Fibroblast of mammary gland (primary cell): ENCODE measurements at regions not wholly inside any gene's neighbourhood (a gene's known extent, or its start where the extent isn't known, plus 50 kb on each side); places are given as distances from the start of the nearest gene placed in this dataset.
"Not testable (repeated sequence)": the region's sequence is repeated elsewhere in the genome, so short reads cannot be mapped to it uniquely, and the experiment has no call there.

Experiments used
- DNase-seq: peaks from one replicate; pipeline ENCODE4 v3.0.0-alpha.2; 2010; ENCODE audit warnings: low read depth
- H3K4me3 ChIP-seq: 2 replicates; pipeline ENCODE4 v1.5.1; 2011; ENCODE audit warnings: low read depth, mild to moderate bottlenecking, low read length, moderate library complexity; ENCODE audit not compliant: control insufficient read depth
- TF ChIP-seq, protein P1 (sequence below): conservative IDR thresholded peaks from 2 replicates; pipeline ENCODE4 v1.5.1; 2011; ENCODE audit warnings: low read depth, low read length, inconsistent platforms; ENCODE audit not compliant: control insufficient read depth, insufficient read depth

DNA sequence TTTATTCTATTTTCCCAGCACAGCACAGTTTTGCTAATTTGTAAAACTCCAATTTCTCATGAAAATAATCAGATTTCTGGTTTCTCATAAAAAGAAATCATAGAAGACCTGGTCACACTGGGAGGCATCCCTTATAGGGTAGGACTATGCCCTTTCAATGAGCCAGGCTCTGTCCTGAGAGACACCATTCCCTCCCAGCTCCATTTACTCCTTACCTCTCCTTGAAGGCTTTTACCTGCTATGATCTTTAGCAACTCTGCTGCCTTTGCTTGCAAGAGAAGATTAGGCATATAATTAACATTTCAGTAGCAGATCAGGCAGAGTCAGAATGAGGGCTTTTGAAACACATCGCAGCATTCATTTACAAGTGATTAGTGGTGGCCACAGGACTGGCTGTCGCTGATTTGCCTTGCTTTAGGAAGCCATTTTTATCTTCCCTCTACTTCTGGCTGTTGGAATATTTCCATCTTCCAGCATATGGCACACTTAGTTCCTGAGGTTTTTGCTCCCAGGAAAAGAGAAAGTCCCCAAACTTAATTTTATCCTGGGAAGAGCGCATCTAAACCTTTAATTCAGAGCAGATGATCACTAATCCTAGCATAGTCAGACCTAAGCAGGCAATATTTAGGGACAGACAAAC, 196.9 kb downstream of the SPATA31A1 start:
- DNase-seq, H3K4me3 ChIP-seq: not testable (repeated sequence)

DNA sequence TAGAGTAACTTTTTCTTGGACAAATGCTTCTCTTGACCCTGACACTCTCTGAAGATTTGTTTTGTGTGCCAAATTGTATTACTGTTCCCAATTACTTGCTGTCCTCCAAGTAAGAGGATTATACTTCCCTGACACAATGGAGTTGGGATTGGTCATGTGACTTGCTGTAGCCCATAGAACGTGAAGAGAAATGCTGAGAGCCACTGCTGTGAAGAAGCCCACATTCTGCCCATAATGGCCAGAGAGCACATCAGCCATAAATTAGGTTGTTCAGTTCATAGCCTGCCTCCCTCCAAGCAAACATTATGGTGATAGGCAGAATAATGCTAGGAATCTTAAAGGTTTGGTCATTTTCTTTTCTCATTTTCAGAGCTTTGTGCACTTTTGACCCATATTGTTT, 198.9 kb downstream of the SPATA31A1 start:
- H3K4me3 ChIP-seq, DNase-seq: not testable (repeated sequence)

DNA sequence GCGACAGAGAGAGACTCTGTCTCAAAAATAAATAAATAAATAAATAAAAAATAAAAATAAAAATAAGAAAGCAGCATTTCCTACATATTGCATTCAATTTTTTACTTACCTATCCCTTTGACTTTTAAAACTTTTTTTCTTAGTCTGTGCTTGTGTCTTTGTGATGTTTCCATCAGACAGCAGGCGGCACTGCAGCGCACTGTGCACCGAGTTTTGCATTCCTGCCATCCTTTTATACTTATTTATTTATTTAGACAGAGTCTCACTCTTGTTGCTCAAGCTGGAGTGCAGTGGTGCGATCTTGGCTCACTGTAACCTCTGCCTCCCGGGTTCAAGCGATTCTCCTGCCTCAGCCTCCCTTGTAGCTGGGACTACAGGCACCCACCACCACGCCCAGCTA, 203.9 kb downstream of the SPATA31A1 start:
- not testable (repeated sequence) for H3K4me3 ChIP-seq, DNase-seq
- TF ChIP-seq, protein P1, sequence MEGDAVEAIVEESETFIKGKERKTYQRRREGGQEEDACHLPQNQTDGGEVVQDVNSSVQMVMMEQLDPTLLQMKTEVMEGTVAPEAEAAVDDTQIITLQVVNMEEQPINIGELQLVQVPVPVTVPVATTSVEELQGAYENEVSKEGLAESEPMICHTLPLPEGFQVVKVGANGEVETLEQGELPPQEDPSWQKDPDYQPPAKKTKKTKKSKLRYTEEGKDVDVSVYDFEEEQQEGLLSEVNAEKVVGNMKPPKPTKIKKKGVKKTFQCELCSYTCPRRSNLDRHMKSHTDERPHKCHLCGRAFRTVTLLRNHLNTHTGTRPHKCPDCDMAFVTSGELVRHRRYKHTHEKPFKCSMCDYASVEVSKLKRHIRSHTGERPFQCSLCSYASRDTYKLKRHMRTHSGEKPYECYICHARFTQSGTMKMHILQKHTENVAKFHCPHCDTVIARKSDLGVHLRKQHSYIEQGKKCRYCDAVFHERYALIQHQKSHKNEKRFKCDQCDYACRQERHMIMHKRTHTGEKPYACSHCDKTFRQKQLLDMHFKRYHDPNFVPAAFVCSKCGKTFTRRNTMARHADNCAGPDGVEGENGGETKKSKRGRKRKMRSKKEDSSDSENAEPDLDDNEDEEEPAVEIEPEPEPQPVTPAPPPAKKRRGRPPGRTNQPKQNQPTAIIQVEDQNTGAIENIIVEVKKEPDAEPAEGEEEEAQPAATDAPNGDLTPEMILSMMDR = peak; percentile 10

DNA sequence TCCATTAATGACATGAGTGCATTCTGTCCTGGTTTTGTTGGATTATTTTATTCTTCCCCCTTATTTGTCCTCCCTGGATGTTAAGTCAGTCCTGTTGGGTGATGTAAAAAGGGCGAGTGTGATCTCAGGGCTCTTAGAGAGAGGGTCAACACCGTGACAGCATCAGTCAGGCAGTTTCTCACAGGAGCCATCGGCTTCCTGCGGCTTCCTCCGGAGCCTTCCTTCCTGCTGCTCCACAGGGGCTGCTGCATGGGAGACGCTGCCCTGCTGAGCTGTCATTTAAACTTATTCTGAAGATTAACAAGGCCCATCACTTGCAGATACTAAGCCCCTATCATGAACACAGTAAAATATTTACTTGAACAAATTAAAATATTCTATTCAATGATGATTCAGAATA, 211.3 kb downstream of the SPATA31A1 start:
- H3K4me3 ChIP-seq, DNase-seq: not testable (repeated sequence)

DNA sequence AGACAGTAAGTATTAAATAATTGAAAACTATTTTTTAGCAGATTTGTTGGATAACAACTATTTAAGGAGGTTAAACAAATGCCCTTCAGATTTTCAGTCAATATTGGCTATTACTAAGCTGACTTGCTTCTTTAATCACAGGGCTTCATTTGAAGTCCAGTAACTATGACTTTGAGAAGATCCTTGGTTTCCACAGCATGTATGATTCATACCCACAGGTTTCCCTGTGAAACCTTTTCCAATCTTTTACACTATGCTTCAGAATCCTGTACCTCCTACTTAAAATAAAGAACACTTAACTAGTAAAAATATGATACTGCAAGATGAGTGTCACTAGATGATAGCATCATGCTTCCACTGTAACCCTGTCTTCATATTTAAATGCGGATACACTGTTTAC, 211.9 kb downstream of the SPATA31A1 start:
- H3K4me3 ChIP-seq, DNase-seq: not testable (repeated sequence)

DNA sequence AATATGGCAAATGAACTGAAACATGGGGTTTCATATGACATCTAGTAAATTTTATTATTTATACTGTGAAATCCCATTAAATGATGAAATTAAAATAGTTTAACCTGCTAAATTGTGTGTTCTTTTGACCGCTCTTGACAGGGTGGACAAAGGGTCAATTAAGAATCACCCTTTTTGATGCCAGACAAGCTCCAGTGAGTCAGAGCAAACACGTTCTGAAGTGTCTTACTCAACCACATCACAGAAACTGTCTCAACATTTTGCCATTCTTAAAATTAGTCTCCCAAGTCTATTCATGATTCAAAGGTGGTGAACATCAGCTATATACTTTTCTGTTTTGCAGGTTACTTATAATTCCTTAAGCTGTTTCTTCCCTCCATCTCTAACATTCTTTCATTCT, 213.4 kb downstream of the SPATA31A1 start:
- not testable (repeated sequence) for H3K4me3 ChIP-seq, DNase-seq

DNA sequence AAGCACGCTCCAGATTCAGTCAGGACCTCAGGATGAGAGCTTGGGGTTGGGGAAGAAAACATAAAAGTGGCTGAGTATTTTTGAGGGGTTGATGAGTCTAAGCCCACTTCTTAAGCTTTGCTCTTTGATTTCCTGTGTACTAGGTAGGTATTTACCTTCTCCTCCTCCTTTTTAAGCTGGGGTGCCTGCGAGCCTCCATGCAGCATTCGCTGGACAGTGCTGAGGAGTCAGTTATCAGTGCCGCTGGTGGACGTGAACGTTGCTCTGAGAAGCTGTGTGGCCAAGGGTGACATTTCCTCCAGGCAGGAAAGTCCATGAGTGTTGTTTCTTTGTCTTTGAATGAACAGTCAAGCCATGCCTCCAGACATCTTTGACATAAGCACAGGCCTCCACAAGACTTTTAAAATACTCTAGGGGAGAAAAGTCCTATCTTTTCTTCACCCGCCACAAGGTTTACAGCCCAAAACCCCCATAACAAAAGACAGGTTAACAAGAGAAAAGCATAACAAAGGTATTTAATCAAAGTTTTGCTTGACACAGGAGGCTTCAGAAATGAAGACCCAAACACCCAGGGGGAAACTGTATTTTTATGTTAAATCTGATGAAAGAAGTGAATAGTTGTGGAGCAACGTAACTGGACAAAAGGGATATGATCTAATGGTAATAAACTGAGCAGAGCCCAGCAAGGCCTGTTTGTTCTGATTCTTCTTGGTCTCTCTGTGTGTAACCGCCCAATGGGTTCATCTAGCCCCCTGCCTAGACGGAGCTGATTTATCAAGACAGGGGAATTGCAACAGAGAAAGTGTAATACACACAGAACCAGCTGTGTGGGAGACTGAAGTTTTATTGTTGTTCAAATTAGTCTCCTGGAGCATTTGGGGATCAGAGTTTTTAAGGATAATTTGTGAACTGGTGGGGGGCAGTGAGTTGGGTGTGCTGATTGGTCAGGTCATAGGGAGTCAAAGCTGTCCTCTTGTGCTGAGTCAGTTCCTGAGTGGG, 217.9 kb downstream of the SPATA31A1 start:
- not testable (repeated sequence) for H3K4me3 ChIP-seq, DNase-seq

DNA sequence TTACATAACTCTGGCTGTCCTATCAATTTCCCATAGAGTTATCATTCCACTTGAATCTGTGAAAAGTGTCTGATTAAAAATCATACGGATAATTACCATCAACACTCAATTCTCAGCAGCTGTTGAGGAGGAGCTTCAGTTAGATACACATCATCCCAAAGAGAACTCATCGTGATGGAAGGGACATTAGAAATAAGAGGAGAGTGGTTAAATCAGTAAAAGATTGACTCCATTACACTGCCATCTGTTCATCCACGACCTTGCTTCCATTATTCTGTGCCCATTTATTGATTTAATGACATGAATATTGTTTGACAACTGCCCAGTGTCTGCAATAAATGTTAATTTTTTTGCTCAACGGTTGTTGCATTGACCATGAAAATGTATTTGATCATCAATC, 223.5 kb downstream of the SPATA31A1 start:
- DNase-seq = not testable (repeated sequence)

DNA sequence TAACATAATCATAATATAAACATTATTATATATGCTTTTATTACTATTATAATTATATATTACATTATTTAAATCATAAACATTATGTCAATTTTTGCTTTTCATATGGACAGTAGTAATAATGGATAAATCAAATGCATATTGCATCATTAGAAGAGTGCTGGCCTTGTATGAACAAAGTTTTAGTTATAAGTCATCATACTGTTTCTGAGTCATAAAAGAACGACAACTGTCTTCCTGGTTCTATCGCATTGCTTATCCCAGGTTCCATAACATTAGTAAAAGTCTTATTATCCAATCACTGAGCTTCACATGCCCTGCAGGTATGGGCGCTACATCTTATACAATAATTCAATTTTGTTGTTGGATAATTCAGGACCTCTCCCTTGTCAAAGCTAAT, 225.8 kb downstream of the SPATA31A1 start:
- not testable (repeated sequence) for H3K4me3 ChIP-seq

More for the DNA sequence above, 223.5 kb downstream of the SPATA31A1 start:
- H3K4me3 ChIP-seq = not testable (repeated sequence)

DNA sequence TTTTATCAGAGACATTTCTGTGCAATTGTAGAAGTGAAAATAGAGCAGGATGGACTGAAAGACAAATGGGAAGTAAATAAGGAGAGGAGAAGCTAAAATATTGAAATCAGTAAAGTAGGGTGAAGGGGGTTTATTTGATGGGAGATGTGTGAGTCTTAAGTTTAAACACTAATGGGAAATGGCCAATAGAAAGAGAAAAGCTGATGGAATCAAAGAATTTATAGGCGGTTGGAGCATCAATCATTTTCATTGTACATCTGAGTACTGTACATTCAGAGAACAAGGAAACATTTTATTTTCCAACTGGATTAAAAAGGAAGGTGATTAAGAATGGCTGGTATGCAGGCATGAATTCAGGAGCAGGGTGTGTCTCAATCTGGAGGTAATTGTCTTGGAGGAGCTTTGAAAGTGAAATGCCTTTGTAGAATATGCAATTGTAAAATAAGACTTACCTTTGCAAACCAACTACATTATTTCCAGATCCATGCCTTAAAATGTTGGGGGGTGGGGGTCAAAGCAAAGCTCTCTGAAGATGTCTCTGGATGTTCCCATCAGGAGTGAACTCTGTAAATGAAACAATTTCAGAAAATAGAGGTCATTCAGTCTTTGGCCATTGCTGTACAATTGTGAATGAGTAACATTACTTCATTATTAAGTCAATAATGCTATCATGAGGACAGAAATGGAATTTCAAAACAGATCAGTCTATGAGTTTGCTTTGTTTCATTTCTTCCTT, 227.4 kb downstream of the SPATA31A1 start:
- H3K4me3 ChIP-seq, DNase-seq: not testable (repeated sequence)

More for the DNA sequence above, 225.8 kb downstream of the SPATA31A1 start:
- not testable (repeated sequence) for DNase-seq

DNA sequence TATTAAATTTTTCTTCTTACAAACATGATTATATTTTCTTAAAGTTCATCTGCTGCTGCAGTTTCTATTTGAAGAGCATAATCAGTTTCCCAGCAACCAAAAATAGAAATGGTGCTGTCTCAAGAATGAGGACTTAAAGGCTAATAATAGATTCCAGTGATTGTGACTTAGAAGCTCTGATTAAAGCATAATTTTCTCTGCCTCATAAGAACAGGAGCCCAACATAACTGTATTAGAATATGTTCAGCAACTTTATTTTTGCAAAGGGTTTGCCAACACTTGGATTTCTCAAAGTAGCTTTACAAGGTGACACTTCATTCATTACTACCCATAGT, 227.9 kb downstream of the SPATA31A1 start:
- DNase-seq, H3K4me3 ChIP-seq: not testable (repeated sequence)

DNA sequence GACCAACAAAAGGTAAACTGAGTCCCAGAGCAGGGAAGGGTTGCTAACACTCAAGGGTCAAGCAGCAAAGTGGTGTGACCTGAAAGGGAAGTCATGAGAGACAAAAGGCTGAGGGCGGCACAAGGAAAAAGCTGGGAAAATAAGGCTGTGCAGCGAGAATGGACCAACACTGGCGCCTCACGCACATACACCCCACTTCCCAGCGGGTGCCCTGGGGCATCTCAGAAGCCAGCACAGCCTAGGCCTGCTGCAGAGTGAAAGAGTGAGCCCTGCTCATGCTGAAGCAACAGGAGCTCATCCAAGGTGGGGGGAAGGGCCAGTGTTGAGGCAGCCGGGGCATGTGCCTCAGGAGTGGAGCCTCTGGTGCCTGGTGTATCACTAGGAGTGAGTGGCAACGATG, 229.8 kb downstream of the SPATA31A1 start:
- DNase-seq = not testable (repeated sequence)

More for the DNA sequence above, 229.8 kb downstream of the SPATA31A1 start:
- H3K4me3 ChIP-seq = not testable (repeated sequence)
